HEK293T (cell line): ENCODE measurements at regions not wholly inside any gene's neighbourhood (a gene's known extent, or its start where the extent isn't known, plus 50 kb on each side); places are given as distances from the start of the nearest gene placed in this dataset.

ENCODE experiments used
- CTCF ChIA-PET: fragments of 350-600 bp; formaldehyde crosslinking; extraction: SDS; loops from one replicate; lab custom pipeline; 2021; ENCODE audit warnings: antibody characterized with exemption, inconsistent platforms; lab: Yijun Ruan, JAX
- POLR2A ChIA-PET: fragments of 350-600 bp; formaldehyde crosslinking; extraction: SDS; loops from one replicate; lab custom pipeline; 2020; ENCODE audit warnings: antibody characterized with exemption, inconsistent platforms; lab: Yijun Ruan, JAX
- DNase-seq: peaks from one replicate; pipeline ENCODE4 v3.0.0; 2012; ENCODE audit warnings: mixed read lengths; ENCODE audit errors: extremely low spot score
- ARNT ChIP-seq: fragments of 450-650 bp; IDR thresholded peaks from 2 replicates; pipeline ENCODE4 v1.6.1; 2017; ENCODE audit warnings: mild to moderate bottlenecking
- BHLHE40 ChIP-seq: fragments of 450-650 bp; IDR thresholded peaks from 2 replicates; pipeline ENCODE4 v1.6.1; 2016; ENCODE audit warnings: mild to moderate bottlenecking, moderate library complexity, borderline replicate concordance
- CTBP1 ChIP-seq: fragments of 450-650 bp; IDR thresholded peaks from 2 replicates; pipeline ENCODE4 v1.6.1; 2016; ENCODE audit warnings: borderline replicate concordance
- ELF4 ChIP-seq: fragments of 450-650 bp; IDR thresholded peaks from 2 replicates; pipeline ENCODE4 v1.6.1; 2017; ENCODE audit warnings: antibody characterized with exemption
- FOXA1 ChIP-seq: fragments of 450-650 bp; IDR thresholded peaks from 2 replicates; pipeline ENCODE4 v1.6.1; 2016; ENCODE audit warnings: mild to moderate bottlenecking
- FOXK2 ChIP-seq: fragments of 450-650 bp; IDR thresholded peaks from 2 replicates; pipeline ENCODE4 v1.6.1; 2016; ENCODE audit warnings: mild to moderate bottlenecking
- FOXM1 ChIP-seq: fragments of 450-650 bp; IDR thresholded peaks from 2 replicates; pipeline ENCODE4 v1.6.1; 2017; ENCODE audit warnings: mild to moderate bottlenecking, borderline replicate concordance
- HDGF ChIP-seq: fragments of 450-650 bp; IDR thresholded peaks from 2 replicates; pipeline ENCODE4 v1.6.1; 2017; ENCODE audit warnings: antibody characterized with exemption, borderline replicate concordance
- L3MBTL2 ChIP-seq: fragments of 450-650 bp; conservative IDR thresholded peaks from 2 replicates; pipeline ENCODE4 v1.6.1; 2016; ENCODE audit warnings: mild to moderate bottlenecking
- LEF1 ChIP-seq: fragments of 450-650 bp; IDR thresholded peaks from 2 replicates; pipeline ENCODE4 v1.6.1; 2017; ENCODE audit warnings: mild to moderate bottlenecking, borderline replicate concordance
- NFRKB ChIP-seq: fragments of 450-650 bp; IDR thresholded peaks from 2 replicates; pipeline ENCODE4 v1.6.1; 2016; ENCODE audit warnings: mild to moderate bottlenecking, moderate library complexity
- SP1 ChIP-seq: fragments of 450-650 bp; IDR thresholded peaks from 2 replicates; pipeline ENCODE4 v1.6.1; 2017
- SUZ12 ChIP-seq: fragments of 450-650 bp; IDR thresholded peaks from 2 replicates; pipeline ENCODE4 v1.6.1; 2016; ENCODE audit warnings: mild to moderate bottlenecking
- TARDBP ChIP-seq: fragments of 450-650 bp; IDR thresholded peaks from 2 replicates; pipeline ENCODE4 v1.6.1; 2016
- ZNF384 ChIP-seq: fragments of 450-650 bp; IDR thresholded peaks from 2 replicates; pipeline ENCODE4 v1.6.1; 2016
- TF ChIP-seq, protein P1 (sequence below): fragments of 450-650 bp; IDR thresholded peaks from 2 replicates; pipeline ENCODE4 v1.6.1; 2016

DNA sequence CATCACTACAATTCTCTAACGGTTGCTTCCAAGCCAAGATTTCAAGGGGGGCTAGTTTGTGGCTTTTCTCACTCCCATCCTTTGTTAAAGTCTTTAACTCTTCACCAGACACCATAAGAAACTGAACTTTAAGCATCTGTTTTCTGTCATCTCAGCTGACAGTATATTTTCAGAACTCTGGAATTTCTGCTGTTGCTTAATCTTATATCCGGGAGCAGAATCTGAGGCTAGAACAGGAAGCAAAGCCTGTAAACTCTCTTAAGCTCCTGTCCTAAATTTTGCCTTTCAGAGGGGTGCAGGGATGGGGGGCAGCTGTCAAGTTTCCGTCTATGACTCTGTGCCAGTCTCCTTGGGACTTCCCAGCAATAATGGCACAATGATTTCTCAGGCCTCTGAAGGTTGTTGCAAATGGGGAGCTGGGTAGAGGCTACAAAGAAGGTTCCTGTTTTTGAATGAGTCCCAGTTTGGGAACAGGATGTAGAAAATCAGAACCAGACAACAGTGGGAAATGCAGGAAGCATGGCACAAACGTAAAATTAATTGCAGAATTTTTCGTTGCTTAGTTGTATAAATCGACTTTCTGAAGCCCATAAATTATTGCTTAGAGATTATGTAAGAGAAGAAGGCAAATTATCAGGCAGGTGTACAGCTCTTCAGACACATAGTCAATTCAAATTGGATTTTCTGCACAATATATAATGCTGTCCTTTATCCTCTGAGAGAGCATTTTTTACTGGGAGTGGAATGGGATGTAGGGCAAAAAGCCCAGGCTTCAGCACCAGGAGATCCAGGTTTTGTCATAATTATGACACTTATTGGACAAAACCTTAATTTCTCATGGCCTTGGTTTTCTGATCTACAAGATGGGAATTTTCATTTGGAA, 430.9 kb downstream of the DMAC1 start:
- DNase-seq = no peak
- TF ChIP-seq TARDBP (no peak), SUZ12 (no peak), ARNT (no peak), FOXK2 (no peak), FOXA1 (no peak), L3MBTL2 (no peak), FOXM1 (no peak), ZNF384 (no peak), HDGF (no peak), NFRKB (no peak), SP1 (no peak), ELF4 (no peak), CTBP1 (no peak)
- TF ChIP-seq, protein P1, sequence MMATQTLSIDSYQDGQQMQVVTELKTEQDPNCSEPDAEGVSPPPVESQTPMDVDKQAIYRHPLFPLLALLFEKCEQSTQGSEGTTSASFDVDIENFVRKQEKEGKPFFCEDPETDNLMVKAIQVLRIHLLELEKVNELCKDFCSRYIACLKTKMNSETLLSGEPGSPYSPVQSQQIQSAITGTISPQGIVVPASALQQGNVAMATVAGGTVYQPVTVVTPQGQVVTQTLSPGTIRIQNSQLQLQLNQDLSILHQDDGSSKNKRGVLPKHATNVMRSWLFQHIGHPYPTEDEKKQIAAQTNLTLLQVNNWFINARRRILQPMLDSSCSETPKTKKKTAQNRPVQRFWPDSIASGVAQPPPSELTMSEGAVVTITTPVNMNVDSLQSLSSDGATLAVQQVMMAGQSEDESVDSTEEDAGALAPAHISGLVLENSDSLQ = no peak
- ChIA-PET CTCF (no interaction called here), POLR2A (no interaction called here)

DNA sequence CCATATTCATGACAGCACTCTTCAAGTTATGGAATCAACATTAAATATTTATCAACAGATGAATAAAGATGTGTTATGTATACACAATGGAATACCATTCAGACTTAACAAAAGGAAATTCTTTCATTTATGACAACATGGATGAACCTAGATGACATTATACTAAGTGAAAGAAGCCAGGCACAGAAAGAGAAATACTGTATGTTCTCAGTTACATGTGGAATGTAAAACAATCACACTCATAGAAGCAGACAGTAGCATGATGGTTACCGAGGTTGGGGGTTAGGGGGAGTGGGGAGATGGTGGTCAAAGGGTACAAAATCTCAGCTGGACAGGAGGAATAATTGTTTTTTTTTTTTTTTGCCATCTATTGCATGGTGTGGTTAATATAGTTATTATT, 431.9 kb downstream of the DMAC1 start:
- POLR2A ChIA-PET = no interaction called here
- DNase-seq = no peak
- TF ChIP-seq FOXA1 = no peak
- TF ChIP-seq TARDBP = no peak
- no peak for TF ChIP-seq CTBP1
- TF ChIP-seq, protein P1 = no peak
- TF ChIP-seq FOXM1 = no peak
- CTCF ChIA-PET = interaction anchor here (0.6 kb wide), 1 partner anchor 11 kb away, joined by 4 read pairs; no protein-coding TSS in a partner anchor

DNA sequence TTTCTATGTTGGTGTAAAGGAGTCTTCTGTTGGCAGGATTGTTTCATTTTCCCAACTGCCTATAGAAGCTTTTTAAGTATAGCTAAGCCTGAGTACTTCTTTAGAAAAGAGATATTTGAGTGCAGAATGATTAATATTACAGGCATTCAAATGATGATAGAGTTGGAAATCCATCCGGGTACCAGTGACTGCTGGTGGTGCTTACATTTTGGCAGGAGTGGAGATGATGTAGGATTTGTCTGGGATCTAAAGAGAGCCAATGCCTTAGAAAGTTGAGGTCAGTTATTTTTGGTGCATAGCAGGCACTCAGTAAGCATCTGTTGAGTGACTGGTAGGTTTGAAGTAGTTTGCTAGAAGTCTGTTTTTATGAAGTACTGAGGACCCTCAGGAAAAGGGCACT, 433.5 kb downstream of the DMAC1 start:
- DNase-seq = no peak
- TF ChIP-seq, protein P1 = no peak
- TF ChIP-seq FOXK2 = no peak
- no peak for TF ChIP-seq SUZ12
- no peak for TF ChIP-seq HDGF
- no peak for TF ChIP-seq L3MBTL2
- TF ChIP-seq CTBP1 = no peak
- no peak for TF ChIP-seq ZNF384
- TF ChIP-seq BHLHE40 = no peak
- no peak for TF ChIP-seq ARNT
- TF ChIP-seq LEF1 = no peak
- no peak for TF ChIP-seq FOXM1
- no peak for TF ChIP-seq TARDBP
- no peak for TF ChIP-seq SP1
- no peak for TF ChIP-seq NFRKB
- ChIA-PET POLR2A (no interaction called here), CTCF (no interaction called here)

DNA sequence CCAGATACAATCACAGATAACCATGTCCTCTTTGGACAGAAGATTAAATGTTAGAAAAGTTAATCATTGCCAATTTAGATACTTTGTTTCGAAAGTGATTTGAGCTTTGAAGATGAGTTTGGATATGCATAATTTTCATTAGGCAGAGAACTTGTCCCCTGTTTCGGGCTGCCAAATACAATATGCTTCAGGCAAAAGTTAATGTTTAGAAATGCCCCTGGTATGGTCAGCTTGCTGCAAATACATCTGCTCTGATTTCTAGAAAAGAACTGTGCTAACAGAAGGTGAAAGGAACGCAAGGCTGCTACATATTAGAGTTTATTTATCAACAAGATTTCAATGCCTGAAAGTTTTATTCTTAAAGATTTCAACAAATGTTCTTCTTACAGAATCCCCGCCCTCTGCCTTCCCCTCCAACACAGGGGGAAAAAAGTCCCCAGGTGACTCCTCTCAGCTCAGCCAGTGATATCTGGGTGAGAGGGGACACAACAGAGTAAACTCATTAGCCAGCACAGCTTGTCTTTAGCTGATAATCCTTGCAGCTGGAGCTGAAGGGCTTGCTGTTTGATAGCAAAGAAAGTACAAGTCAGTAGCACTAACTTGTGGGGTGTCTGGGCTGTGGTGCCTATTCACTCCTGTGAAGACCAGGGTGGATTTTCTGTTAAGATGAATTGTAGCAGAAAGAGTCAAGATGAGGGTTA, 435.7 kb downstream of the DMAC1 start:
- ChIA-PET CTCF (no interaction called here), POLR2A (no interaction called here)
- no peak for DNase-seq
- no peak for TF ChIP-seq ARNT
- no peak for TF ChIP-seq L3MBTL2
- no peak for TF ChIP-seq NFRKB
- TF ChIP-seq FOXK2 = no peak
- TF ChIP-seq, protein P1 = no peak
- no peak for TF ChIP-seq BHLHE40
- no peak for TF ChIP-seq SP1
- TF ChIP-seq SUZ12 = no peak
- no peak for TF ChIP-seq ELF4
- TF ChIP-seq ZNF384 = no peak
- TF ChIP-seq HDGF = no peak
- no peak for TF ChIP-seq FOXM1
- TF ChIP-seq CTBP1 = no peak
- no peak for TF ChIP-seq LEF1
- TF ChIP-seq FOXA1 = no peak
- TF ChIP-seq TARDBP = no peak

DNA sequence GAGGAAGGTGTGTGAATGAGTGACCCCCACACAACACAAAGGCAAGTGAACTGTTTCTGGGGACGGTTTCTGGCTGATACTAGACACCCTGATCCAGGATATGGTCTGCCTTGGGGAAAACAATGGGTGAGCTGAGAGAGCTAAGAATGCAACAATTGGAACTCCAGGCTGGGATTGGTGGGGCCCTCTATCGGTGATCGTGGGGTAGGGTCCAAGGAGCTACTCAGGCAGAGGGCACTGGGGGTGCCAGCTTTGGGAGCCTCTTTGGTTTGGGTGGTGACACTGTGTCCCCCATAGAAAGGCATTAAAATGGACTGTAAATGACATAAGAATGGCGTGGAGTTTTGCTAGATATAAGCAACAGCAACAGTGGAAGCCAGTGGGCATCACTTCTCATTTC, 439.1 kb downstream of the DMAC1 start:
- DNase-seq = peak; percentile 15
- no peak for TF ChIP-seq FOXM1
- no peak for TF ChIP-seq CTBP1
- no peak for TF ChIP-seq FOXA1
- ChIA-PET CTCF (interaction anchor here (0.5 to 1.3 kb wide), 3 partner anchors 23 to 1366 kb away, joined by 3 to 6 read pairs (median 3); no protein-coding TSS in a partner anchor), POLR2A (no interaction called here)
